Coronary artery (tissue), 2 donors: ENCODE measurements at regions not wholly inside any gene's neighbourhood (a gene's known extent, or its start where the extent isn't known, plus 50 kb on each side); places are given as distances from the start of the nearest gene placed in this dataset.

Source experiments
- DNase-seq: peaks from one replicate; pipeline ENCODE4 v3.0.0-alpha.2; 2017; ENCODE audit warnings: low spot score
- H3K27ac ChIP-seq, 2 donors: fragments of 200-600 bp; sonication (generic); one replicate each; pipeline ENCODE4 v1.5.1; 2016 to 2019
- H3K4me3 ChIP-seq: fragments of 200-600 bp; sonication (generic); 2 replicates; pipeline ENCODE4 v1.5.1; 2016; ENCODE audit warnings: mild to moderate bottlenecking, moderate library complexity
- TF ChIP-seq, protein P1 (sequence below): fragments of 200-600 bp; sonication (generic); IDR thresholded peaks from one replicate; pipeline ENCODE4 v1.5.1; 2019; ENCODE audit warnings: antibody characterized with exemption

DNA sequence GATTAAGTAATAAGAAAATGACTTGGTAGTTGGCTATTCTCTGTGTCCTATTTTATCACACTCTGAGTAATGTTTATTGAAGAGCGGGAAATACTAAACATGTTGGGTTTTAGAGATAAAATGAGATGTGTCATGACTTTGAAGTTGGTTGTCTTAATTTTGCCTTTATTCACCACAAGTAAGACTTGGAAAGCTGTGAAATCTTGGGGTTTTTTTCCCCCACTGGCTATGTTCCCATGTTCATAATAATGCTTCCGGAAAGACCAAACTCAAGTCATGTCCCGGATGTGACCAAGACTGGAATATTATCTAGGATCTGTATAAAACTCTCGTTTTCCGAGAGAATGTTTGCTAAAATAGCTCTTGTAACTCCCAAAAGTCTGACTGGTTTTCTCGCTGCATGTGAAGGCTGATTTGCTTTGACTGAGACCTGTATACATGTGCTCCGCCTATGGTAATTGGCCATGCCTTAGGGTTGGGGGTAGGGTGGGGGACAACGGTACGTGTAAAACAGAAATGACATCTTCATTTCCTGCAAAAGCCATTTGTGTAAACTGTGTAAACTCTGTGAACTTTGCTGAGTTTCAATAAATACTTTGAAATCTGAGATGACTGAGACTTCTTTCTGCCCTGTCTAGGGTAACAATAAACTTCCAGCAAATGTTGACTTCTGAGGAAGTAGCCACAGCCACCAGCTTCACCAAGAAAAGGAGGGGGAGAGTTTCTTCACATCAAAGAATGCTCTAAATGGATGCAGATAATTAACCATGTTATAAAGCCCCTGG lies 169.6 kb downstream of the ZNF365 start:
- DNase-seq: no peak
- TF ChIP-seq, protein P1, sequence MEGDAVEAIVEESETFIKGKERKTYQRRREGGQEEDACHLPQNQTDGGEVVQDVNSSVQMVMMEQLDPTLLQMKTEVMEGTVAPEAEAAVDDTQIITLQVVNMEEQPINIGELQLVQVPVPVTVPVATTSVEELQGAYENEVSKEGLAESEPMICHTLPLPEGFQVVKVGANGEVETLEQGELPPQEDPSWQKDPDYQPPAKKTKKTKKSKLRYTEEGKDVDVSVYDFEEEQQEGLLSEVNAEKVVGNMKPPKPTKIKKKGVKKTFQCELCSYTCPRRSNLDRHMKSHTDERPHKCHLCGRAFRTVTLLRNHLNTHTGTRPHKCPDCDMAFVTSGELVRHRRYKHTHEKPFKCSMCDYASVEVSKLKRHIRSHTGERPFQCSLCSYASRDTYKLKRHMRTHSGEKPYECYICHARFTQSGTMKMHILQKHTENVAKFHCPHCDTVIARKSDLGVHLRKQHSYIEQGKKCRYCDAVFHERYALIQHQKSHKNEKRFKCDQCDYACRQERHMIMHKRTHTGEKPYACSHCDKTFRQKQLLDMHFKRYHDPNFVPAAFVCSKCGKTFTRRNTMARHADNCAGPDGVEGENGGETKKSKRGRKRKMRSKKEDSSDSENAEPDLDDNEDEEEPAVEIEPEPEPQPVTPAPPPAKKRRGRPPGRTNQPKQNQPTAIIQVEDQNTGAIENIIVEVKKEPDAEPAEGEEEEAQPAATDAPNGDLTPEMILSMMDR: no peak
- Histone ChIP-seq H3K4me3 (no peak overlapping the region), H3K27ac (no peak overlapping the region)

DNA sequence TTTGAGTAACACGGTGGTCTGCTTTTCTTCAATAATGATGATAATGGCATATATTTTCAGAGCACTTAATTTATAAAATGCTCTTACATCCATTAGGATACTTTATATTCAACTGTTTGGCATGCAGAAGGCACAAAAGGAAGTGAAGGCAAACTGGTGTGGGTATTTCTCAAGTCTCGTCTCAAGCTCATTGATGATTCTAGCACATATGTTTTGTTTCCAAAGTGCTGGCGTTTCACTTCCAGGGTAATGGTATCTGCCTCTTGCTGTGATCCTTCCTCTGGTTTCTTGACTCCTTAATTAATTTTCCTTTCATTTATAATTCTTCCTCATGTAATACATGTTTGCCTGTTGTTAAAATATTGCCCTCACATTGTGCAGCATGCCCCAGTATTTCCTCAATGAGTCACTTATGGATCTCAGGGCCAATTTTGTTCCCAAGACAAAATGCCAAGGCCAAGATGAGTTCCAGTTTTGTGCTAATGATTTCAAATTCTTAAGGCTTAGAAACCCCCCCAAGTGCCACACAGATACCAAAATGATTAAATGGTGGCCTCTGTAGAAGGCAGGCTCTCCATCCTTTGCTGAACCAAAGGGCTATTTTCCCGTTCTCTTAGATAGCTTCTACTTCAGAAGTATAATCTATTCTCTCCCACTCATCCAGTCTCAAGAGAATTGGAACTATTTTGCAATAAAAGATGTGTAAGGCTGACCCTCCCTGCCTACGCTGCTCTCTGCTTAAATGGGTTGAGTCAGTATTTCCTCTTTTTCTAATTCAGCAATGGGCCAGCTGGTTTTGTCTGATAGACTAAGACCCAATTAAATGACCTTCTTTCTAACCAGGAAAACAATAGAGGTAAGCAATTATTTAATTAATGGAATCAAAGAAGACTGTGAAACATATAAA lies 171.2 kb downstream of the ZNF365 start:
- Histone ChIP-seq H3K4me3 (no peak overlapping the region), H3K27ac (peak overlapping the region in 1 of 2 donors; percentile 74)
- no peak for DNase-seq
- TF ChIP-seq, protein P1: no peak

DNA sequence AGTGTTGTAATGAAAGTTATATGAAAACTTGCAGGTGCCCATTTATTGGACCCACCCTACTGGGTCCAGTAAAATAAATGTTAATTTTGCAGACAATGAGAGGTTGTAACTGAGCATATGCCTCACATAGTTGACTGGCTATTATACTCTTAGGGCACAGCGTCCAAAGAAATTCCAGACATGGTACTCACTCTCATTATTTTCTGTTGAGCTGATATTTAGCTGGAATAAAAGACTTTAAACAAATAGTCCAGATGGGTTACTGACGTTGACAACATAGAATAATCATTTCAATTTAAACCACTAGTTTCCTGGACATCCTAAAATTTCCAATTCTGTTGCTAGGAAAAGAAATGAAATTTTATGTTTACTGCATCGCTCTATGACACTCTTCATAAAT lies 174.5 kb downstream of the ZNF365 start:
- H3K4me3 ChIP-seq: no peak overlapping the region
- TF ChIP-seq, protein P1: no peak
- H3K27ac ChIP-seq: no peak overlapping the region
- no peak for DNase-seq

DNA sequence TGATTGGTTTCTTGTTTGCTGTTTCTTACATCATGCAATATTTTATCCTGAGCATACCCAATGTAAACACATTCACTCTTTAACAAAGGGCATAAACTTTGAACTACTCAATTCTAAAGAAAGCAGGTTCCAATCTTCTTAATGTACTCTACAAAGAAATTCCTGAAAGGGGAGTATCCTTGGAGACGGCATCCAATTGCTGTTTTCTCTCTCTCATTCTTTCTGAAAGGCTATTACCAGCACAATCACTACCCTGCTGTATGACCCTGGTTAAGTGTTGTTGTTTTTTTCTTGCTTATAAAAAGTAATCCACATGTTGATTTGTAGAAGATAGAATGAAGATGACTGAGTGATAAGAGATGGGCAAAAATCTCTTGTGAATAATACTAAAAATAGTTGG lies 176.0 kb downstream of the ZNF365 start:
- TF ChIP-seq, protein P1: no peak
- no peak overlapping the region for H3K27ac ChIP-seq
- H3K4me3 ChIP-seq: no peak overlapping the region
- no peak for DNase-seq

DNA sequence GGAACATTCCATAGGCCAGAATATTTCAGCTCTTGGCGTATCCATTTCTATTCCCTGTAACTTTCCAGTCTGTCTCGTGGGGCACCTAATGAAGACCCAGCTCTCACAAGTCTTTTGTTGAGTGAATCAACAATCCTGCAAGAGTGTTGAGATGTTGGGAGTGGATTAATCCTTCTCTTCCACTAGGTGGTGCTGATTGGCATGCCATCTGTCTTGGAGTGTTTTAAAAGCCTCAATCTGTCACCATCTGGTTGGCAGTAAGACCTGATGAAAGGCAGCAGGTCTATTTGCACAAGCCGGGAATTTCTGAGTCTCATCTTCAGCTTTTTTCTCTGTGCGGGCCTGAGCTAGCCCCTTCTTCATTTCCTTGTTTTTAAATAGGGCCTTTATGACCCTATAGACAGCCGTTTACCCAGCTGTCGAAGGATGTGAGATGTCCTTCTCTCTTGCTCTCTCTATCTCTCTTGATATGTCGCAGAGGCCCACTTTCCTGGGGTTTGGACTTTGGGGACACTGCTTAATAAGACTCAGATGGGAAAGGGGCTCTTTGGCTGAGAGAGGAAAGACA lies 180.5 kb downstream of the ZNF365 start:
- TF ChIP-seq, protein P1: no peak
- Histone ChIP-seq H3K4me3 (no peak overlapping the region), H3K27ac (no peak overlapping the region)
- no peak for DNase-seq

DNA sequence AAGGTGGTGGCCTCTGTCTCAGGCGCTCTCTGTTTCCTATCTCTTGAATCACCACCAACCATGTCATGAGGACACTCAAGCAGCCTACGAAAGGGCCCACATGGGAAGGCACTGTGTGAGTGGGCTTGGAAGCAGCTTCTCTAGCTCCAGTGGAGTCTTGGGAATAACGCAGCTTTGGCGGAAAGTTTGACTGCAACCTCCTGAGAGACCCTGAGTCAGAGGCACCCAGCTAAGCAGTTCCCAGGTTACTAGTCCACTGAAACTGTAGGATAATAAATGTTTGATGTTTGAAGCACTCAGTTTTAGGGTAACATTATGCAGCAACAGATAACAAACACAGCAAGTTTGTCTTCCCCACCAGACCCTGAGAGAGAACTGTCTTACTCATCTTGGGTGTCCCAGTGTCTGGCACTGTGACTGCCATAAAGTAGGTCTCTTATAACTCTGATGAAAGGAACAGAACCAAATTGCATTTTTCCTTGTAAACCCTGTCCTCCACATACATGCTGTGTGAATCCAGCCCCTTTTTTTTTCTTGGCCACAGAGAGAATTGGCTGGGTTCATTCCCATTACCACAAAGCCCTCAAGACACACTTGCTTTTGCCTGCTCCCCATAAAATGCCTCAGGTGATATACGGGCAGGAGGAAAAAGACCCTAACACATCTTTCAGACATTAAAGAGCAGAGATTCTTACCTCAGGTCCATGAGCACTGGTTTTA lies 185.5 kb downstream of the ZNF365 start:
- TF ChIP-seq, protein P1: no peak
- DNase-seq: no peak
- Histone ChIP-seq H3K4me3 (no peak overlapping the region), H3K27ac (peak overlapping the region in 1 of 2 donors; percentile 55)
